Cerebellar cortex (tissue), 1 donor: ENCODE measurements at regions not wholly inside any gene's neighbourhood (a gene's known extent, or its start where the extent isn't known, plus 50 kb on each side); places are given as distances from the start of the nearest gene placed in this dataset.

Source experiments
- DNase-seq: peaks from one replicate; pipeline ENCODE4 v3.0.0-alpha.2; 2015; ENCODE audit warnings: low spot score

- DNase-seq, result peak; percentile 3
Measured at GRCh38 chr2:204012072-204012653, 75.6 kb downstream of the ICOS start.

- DNase-seq, result no peak
Measured at GRCh38 chr2:204015118-204015843, 78.7 kb downstream of the ICOS start.

- no peak for DNase-seq
Measured at GRCh38 chr2:204018717-204019116, 82.2 kb downstream of the ICOS start.

GRCh38 chr2:204019572-204020501, 83.3 kb downstream of the ICOS start:
- DNase-seq, result no peak

- DNase-seq, result no peak
Measured at GRCh38 chr2:204021290-204022081, 84.9 kb downstream of the ICOS start.

- DNase-seq, result no peak
Measured at GRCh38 chr2:204022550-204022949, 86.0 kb downstream of the ICOS start.

GRCh38 chr2:204023088-204023487, 86.5 kb downstream of the ICOS start:
- no peak for DNase-seq

- peak; percentile 38 for DNase-seq
Measured at GRCh38 chr2:204024503-204024902, 87.9 kb downstream of the ICOS start.

GRCh38 chr2:204024906-204025475, 88.4 kb downstream of the ICOS start:
- DNase-seq, result no peak

GRCh38 chr2:204026294-204026693, 89.7 kb downstream of the ICOS start:
- DNase-seq, result no peak

- no peak for DNase-seq
Measured at GRCh38 chr2:204027091-204027490, 90.5 kb downstream of the ICOS start.

- DNase-seq, result no peak
Measured at GRCh38 chr2:204030322-204030721, 93.8 kb downstream of the ICOS start.

GRCh38 chr2:204031056-204031455, 94.5 kb downstream of the ICOS start:
- DNase-seq, result no peak

- DNase-seq, result no peak
Measured at GRCh38 chr2:204032301-204032700, 95.7 kb downstream of the ICOS start.

GRCh38 chr2:204033611-204034495, 97.3 kb downstream of the ICOS start:
- DNase-seq, result no peak

- DNase-seq, result no peak
Measured at GRCh38 chr2:204036706-204037105, 100.1 kb downstream of the ICOS start.

GRCh38 chr2:204037286-204037685, 100.7 kb downstream of the ICOS start:
- DNase-seq, result no peak

GRCh38 chr2:204039298-204039838, 102.8 kb downstream of the ICOS start:
- DNase-seq, result no peak

GRCh38 chr2:204040016-204040415, 103.5 kb downstream of the ICOS start:
- DNase-seq, result no peak

- no peak for DNase-seq
Measured at GRCh38 chr2:204042401-204042800, 105.8 kb downstream of the ICOS start.
